GM23338 (cell line): ENCODE measurements at regions not wholly inside any gene's neighbourhood (a gene's known extent, or its start where the extent isn't known, plus 50 kb on each side); places are given as distances from the start of the nearest gene placed in this dataset.

Source experiments
- ATAC-seq: fragments of 200-7000 bp; cut with Tn5 transposase; 3 replicates; pipeline ENCODE4 v1.9.1; 2020
- DNase-seq: peaks from one replicate; pipeline ENCODE4 v3.0.0-alpha.2; 2015; ENCODE audit warnings: low spot score
- H2AFZ ChIP-seq: fragments of 200-600 bp; sonication (generic); 2 replicates; pipeline ENCODE4 v1.8.0; 2016; ENCODE audit warnings: antibody characterized with exemption, mild to moderate bottlenecking, moderate library complexity
- H3F3A ChIP-seq: fragments of 200-600 bp; sonication (generic); replicated peaks from 2 replicates; pipeline ENCODE4 v1.8.0; 2017; ENCODE audit warnings: antibody characterized with exemption, mixed run types, low read depth
- H3K27ac ChIP-seq: fragments of 200-600 bp; sonication (generic); 2 replicates; pipeline ENCODE4 v1.6.1; 2016; ENCODE audit warnings: low read depth
- H3K27me3 ChIP-seq: fragments of 200-600 bp; sonication (generic); 2 replicates; pipeline ENCODE4 v1.8.0; 2016; ENCODE audit warnings: mild to moderate bottlenecking, mixed run types, moderate library complexity; ENCODE audit not compliant: insufficient read depth
- H3K36me3 ChIP-seq: fragments of 200-600 bp; sonication (generic); 2 replicates; pipeline ENCODE4 v1.8.0; 2016; ENCODE audit warnings: mild to moderate bottlenecking; ENCODE audit not compliant: insufficient read depth
- H3K4me1 ChIP-seq: fragments of 200-600 bp; sonication (generic); 2 replicates; pipeline ENCODE4 v1.8.0; 2016; ENCODE audit warnings: mild to moderate bottlenecking, moderate library complexity; ENCODE audit not compliant: insufficient read depth
- H3K4me2 ChIP-seq: fragments of 200-600 bp; sonication (generic); 2 replicates; pipeline ENCODE4 v1.7.1; 2017; ENCODE audit warnings: mixed run types
- H3K4me3 ChIP-seq: fragments of 200-600 bp; sonication (generic); 2 replicates; pipeline ENCODE4 v1.6.1; 2016; ENCODE audit warnings: mixed run types
- H3K79me2 ChIP-seq: fragments of 200-600 bp; sonication (generic); replicated peaks from 2 replicates; pipeline ENCODE4 v1.8.0; 2017; ENCODE audit warnings: mild to moderate bottlenecking; ENCODE audit not compliant: insufficient read depth
- H3K9me2 ChIP-seq: fragments of 200-600 bp; sonication (generic); 2 replicates; pipeline ENCODE4 v1.8.0; 2017; ENCODE audit not compliant: insufficient read depth
- H4K20me1 ChIP-seq: fragments of 200-600 bp; sonication (generic); replicated peaks from 2 replicates; pipeline ENCODE4 v1.8.0; 2017; ENCODE audit warnings: mild to moderate bottlenecking; ENCODE audit not compliant: insufficient read depth
- H3K27ac Mint-ChIP-seq: 2 replicates; pipeline ENCODE4 v1.8.0; 2020; ENCODE audit warnings: inconsistent platforms, mild to moderate bottlenecking, moderate library complexity, mixed read lengths
- H3K27me3 Mint-ChIP-seq: 3 replicates; pipeline ENCODE4 v1.8.0; 2022; ENCODE audit warnings: low read depth, mild to moderate bottlenecking, moderate library complexity, mixed read lengths, inconsistent platforms; ENCODE audit not compliant: insufficient read depth, poor library complexity
- H3K36me3 Mint-ChIP-seq: 3 replicates; pipeline ENCODE4 v1.8.0; 2021; ENCODE audit warnings: low read depth, mild to moderate bottlenecking, inconsistent platforms, moderate library complexity, mixed read lengths
- H3K4me1 Mint-ChIP-seq: 3 replicates; pipeline ENCODE4 v1.8.0; 2020; ENCODE audit warnings: mild to moderate bottlenecking, inconsistent platforms, mixed read lengths
- H3K4me3 Mint-ChIP-seq: 3 replicates; pipeline ENCODE4 v1.8.0; 2021; ENCODE audit warnings: moderate library complexity, mild to moderate bottlenecking, inconsistent platforms, mixed read lengths
- H3K9me3 Mint-ChIP-seq: 3 replicates; pipeline ENCODE4 v1.8.0; 2020; ENCODE audit warnings: moderate library complexity, mild to moderate bottlenecking, inconsistent platforms, mixed read lengths
- CREB1 ChIP-seq: fragments of 250-450 bp; sonication (Bioruptor Pico); IDR thresholded peaks from 2 replicates; pipeline ENCODE4 v1.5.0; 2020; ENCODE audit warnings: low read depth, mild to moderate bottlenecking, moderate library complexity
- CTCF ChIP-seq, 2 experiments: fragments of 200-600 bp in 1 of 2; sonication (generic) in 1 of 2; conservative IDR thresholded peaks; 2 replicates each; pipeline versions ENCODE4 v1.5.1 to v1.6.1; 2016 to 2017; ENCODE audit warnings: antibody characterized with exemption in 2 of 2, low read depth in 2 of 2, mild to moderate bottlenecking in 2 of 2, moderate library complexity in 1 of 2
- EZH2 ChIP-seq: fragments of 200-600 bp; sonication (generic); IDR thresholded peaks from one replicate; pipeline ENCODE4 v1.8.0; 2017; ENCODE audit warnings: antibody characterized with exemption, mild to moderate bottlenecking, low read depth; ENCODE audit not compliant: unreplicated experiment
- EZH2phosphoT487 ChIP-seq: fragments of 200-600 bp; sonication (generic); IDR thresholded peaks from one replicate; pipeline ENCODE4 v1.8.1; 2018; ENCODE audit warnings: antibody characterized with exemption; ENCODE audit not compliant: unreplicated experiment
- JUNB ChIP-seq: IDR thresholded peaks from one replicate; pipeline ENCODE4 v1.6.1; 2016; ENCODE audit warnings: antibody characterized with exemption; ENCODE audit not compliant: unreplicated experiment
- NANOG ChIP-seq: IDR thresholded peaks from 2 replicates; pipeline ENCODE4 v1.6.1; 2016; ENCODE audit warnings: antibody characterized with exemption, borderline replicate concordance
- POLR2AphosphoS5 ChIP-seq: IDR thresholded peaks from 2 replicates; pipeline ENCODE4 v1.6.1; 2016; ENCODE audit warnings: antibody characterized with exemption, low read depth
- STAT1 ChIP-seq: IDR thresholded peaks from one replicate; pipeline ENCODE4 v1.6.1; 2016; ENCODE audit warnings: antibody characterized with exemption; ENCODE audit not compliant: unreplicated experiment
- ZNF114 ChIP-seq: fragments of 250-450 bp; sonication (Bioruptor Pico); IDR thresholded peaks from 2 replicates; pipeline ENCODE4 v1.5.0; 2020; ENCODE audit warnings: mild to moderate bottlenecking, moderate library complexity
- ZNF331 ChIP-seq: fragments of 250-450 bp; sonication (Bioruptor Pico); IDR thresholded peaks from 2 replicates; pipeline ENCODE4 v1.5.0; 2020; ENCODE audit warnings: low read depth, mild to moderate bottlenecking, moderate library complexity
- TF ChIP-seq, protein P1 (sequence below): IDR thresholded peaks from 2 replicates; pipeline ENCODE4 v1.6.1; 2016; ENCODE audit warnings: antibody characterized with exemption
- TF ChIP-seq, protein P2 (sequence below): IDR thresholded peaks from one replicate; pipeline ENCODE4 v1.6.1; 2018; ENCODE audit warnings: antibody characterized with exemption; ENCODE audit not compliant: unreplicated experiment
- TF ChIP-seq, protein P3 (sequence below): fragments of 250-450 bp; sonication (Bioruptor Pico); IDR thresholded peaks from 2 replicates; pipeline ENCODE4 v1.5.0; 2020; ENCODE audit warnings: mild to moderate bottlenecking, moderate library complexity

GRCh38 chr12:61018571-61018970 lies 1241.6 kb upstream of the USP15 start:
- no peak overlapping the region for H3K27ac Mint-ChIP-seq
- H3K4me1 Mint-ChIP-seq: no peaks in the 10 kb centered on the region
- TF ChIP-seq EZH2phosphoT487 (no peak), ZNF331 (CRISPR knock-in tag) (no peak), NANOG (no peak), CREB1 (CRISPR knock-in tag) (no peak), CTCF (conservative IDR thresholded peaks at IDR 0.05; ENCODE audit: low read depth in 2 of 2) (no peak), ZNF114 (CRISPR knock-in tag) (no peak), EZH2 (no peak), JUNB (no peak), STAT1 (no peak), POLR2AphosphoS5 (no peak)
- TF ChIP-seq, protein P1, sequence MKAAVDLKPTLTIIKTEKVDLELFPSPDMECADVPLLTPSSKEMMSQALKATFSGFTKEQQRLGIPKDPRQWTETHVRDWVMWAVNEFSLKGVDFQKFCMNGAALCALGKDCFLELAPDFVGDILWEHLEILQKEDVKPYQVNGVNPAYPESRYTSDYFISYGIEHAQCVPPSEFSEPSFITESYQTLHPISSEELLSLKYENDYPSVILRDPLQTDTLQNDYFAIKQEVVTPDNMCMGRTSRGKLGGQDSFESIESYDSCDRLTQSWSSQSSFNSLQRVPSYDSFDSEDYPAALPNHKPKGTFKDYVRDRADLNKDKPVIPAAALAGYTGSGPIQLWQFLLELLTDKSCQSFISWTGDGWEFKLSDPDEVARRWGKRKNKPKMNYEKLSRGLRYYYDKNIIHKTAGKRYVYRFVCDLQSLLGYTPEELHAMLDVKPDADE: no peak
- TF ChIP-seq, protein P2, sequence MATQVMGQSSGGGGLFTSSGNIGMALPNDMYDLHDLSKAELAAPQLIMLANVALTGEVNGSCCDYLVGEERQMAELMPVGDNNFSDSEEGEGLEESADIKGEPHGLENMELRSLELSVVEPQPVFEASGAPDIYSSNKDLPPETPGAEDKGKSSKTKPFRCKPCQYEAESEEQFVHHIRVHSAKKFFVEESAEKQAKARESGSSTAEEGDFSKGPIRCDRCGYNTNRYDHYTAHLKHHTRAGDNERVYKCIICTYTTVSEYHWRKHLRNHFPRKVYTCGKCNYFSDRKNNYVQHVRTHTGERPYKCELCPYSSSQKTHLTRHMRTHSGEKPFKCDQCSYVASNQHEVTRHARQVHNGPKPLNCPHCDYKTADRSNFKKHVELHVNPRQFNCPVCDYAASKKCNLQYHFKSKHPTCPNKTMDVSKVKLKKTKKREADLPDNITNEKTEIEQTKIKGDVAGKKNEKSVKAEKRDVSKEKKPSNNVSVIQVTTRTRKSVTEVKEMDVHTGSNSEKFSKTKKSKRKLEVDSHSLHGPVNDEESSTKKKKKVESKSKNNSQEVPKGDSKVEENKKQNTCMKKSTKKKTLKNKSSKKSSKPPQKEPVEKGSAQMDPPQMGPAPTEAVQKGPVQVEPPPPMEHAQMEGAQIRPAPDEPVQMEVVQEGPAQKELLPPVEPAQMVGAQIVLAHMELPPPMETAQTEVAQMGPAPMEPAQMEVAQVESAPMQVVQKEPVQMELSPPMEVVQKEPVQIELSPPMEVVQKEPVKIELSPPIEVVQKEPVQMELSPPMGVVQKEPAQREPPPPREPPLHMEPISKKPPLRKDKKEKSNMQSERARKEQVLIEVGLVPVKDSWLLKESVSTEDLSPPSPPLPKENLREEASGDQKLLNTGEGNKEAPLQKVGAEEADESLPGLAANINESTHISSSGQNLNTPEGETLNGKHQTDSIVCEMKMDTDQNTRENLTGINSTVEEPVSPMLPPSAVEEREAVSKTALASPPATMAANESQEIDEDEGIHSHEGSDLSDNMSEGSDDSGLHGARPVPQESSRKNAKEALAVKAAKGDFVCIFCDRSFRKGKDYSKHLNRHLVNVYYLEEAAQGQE: no peak
- TF ChIP-seq, protein P3, sequence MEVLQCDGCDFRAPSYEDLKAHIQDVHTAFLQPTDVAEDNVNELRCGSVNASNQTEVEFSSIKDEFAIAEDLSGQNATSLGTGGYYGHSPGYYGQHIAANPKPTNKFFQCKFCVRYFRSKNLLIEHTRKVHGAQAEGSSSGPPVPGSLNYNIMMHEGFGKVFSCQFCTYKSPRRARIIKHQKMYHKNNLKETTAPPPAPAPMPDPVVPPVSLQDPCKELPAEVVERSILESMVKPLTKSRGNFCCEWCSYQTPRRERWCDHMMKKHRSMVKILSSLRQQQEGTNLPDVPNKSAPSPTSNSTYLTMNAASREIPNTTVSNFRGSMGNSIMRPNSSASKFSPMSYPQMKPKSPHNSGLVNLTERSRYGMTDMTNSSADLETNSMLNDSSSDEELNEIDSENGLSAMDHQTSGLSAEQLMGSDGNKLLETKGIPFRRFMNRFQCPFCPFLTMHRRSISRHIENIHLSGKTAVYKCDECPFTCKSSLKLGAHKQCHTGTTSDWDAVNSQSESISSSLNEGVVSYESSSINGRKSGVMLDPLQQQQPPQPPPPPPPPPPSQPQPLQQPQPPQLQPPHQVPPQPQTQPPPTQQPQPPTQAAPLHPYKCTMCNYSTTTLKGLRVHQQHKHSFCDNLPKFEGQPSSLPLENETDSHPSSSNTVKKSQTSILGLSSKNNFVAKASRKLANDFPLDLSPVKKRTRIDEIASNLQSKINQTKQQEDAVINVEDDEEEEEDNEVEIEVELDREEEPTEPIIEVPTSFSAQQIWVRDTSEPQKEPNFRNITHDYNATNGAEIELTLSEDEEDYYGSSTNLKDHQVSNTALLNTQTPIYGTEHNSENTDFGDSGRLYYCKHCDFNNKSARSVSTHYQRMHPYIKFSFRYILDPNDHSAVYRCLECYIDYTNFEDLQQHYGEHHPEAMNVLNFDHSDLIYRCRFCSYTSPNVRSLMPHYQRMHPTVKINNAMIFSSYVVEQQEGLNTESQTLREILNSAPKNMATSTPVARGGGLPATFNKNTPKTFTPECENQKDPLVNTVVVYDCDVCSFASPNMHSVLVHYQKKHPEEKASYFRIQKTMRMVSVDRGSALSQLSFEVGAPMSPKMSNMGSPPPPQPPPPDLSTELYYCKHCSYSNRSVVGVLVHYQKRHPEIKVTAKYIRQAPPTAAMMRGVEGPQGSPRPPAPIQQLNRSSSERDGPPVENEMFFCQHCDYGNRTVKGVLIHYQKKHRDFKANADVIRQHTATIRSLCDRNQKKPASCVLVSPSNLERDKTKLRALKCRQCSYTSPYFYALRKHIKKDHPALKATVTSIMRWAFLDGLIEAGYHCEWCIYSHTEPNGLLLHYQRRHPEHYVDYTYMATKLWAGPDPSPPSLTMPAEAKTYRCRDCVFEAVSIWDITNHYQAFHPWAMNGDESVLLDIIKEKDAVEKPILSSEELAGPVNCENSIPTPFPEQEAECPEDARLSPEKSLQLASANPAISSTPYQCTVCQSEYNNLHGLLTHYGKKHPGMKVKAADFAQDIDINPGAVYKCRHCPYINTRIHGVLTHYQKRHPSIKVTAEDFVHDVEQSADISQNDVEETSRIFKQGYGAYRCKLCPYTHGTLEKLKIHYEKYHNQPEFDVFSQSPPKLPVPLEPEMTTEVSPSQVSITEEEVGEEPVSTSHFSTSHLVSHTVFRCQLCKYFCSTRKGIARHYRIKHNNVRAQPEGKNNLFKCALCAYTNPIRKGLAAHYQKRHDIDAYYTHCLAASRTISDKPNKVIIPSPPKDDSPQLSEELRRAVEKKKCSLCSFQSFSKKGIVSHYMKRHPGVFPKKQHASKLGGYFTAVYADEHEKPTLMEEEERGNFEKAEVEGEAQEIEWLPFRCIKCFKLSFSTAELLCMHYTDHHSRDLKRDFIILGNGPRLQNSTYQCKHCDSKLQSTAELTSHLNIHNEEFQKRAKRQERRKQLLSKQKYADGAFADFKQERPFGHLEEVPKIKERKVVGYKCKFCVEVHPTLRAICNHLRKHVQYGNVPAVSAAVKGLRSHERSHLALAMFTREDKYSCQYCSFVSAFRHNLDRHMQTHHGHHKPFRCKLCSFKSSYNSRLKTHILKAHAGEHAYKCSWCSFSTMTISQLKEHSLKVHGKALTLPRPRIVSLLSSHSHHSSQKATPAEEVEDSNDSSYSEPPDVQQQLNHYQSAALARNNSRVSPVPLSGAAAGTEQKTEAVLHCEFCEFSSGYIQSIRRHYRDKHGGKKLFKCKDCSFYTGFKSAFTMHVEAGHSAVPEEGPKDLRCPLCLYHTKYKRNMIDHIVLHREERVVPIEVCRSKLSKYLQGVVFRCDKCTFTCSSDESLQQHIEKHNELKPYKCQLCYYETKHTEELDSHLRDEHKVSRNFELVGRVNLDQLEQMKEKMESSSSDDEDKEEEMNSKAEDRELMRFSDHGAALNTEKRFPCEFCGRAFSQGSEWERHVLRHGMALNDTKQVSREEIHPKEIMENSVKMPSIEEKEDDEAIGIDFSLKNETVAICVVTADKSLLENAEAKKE (CRISPR knock-in tag): no peak
- peaks cover 15% of the 10 kb centered on the region; the same call in 2 of the 3 replicates for H3K36me3 Mint-ChIP-seq
- no peaks in the 10 kb centered on the region for H3K36me3 ChIP-seq
- H3K4me3 ChIP-seq: no peak overlapping the region
- H4K20me1 ChIP-seq: no peaks in the 10 kb centered on the region
- peaks cover 1% of the 10 kb centered on the region for H3K27me3 Mint-ChIP-seq
- peaks cover 33% of the 10 kb centered on the region for H3K9me3 Mint-ChIP-seq
- peaks cover 4% of the 10 kb centered on the region for H3F3A ChIP-seq
- no peak overlapping the region for H2AFZ ChIP-seq
- H3K79me2 ChIP-seq: no peaks in the 10 kb centered on the region
- H3K4me1 ChIP-seq: no peaks in the 10 kb centered on the region
- no peak overlapping the region for H3K4me3 Mint-ChIP-seq
- no peak overlapping the region for H3K27ac ChIP-seq
- H3K9me2 ChIP-seq: peaks cover 4% of the 10 kb centered on the region
- ATAC-seq (no peak), DNase-seq (no peak)
- H3K4me2 ChIP-seq: no peak overlapping the region
- no peaks in the 10 kb centered on the region for H3K27me3 ChIP-seq
